CD4-positive, alpha-beta T cell (primary cell): ENCODE measurements at regions not wholly inside any gene's neighbourhood (a gene's known extent, or its start where the extent isn't known, plus 50 kb on each side); places are given as distances from the start of the nearest gene placed in this dataset.
"Not testable (repeated sequence)": the region's sequence is repeated elsewhere in the genome, so short reads cannot be mapped to it uniquely, and the experiment has no call there.

Source experiments
- ATAC-seq: fragments of 200-7000 bp; cut with Tn5 transposase; one replicate; pipeline ENCODE4 v1.10.0; 2022; ENCODE audit warnings: mild to moderate bottlenecking; ENCODE audit not compliant: poor library complexity
- CTCF ChIA-PET: fragments of 350-600 bp; sonication (Branson Sonifier 250); formaldehyde crosslinking; loops from one replicate; lab custom pipeline; 2021; ENCODE audit warnings: antibody characterized with exemption, inconsistent platforms; lab: Charles Lee
- POLR2A ChIA-PET: fragments of 350-600 bp; sonication (Branson Sonifier 250); formaldehyde crosslinking; loops from one replicate; lab custom pipeline; 2021; ENCODE audit warnings: antibody characterized with exemption, inconsistent platforms; lab: Charles Lee
- DNase-seq, 14 experiments: peaks; one replicate each; pipeline ENCODE4 v3.0.0-alpha.2; 2013 to 2020; ENCODE audit warnings: mixed read lengths in 2 of 14
- H3K27ac ChIP-seq, 2 donors: one replicate each; pipeline versions ENCODE4 v1.5.1 to v1.7.0; 2013; ENCODE audit warnings: low read length in 2 of 2, low read depth in 1 of 2, mild to moderate bottlenecking in 1 of 2
- H3K27me3 ChIP-seq, 2 experiments: 1 replicate in 1 of 2; 2 replicates in 1 of 2; pipeline versions ENCODE4 v1.6.1 to v1.7.0; 2013; ENCODE audit warnings: low read length in 2 of 2, control low read depth in 1 of 2, mild to moderate bottlenecking in 1 of 2, moderate library complexity in 1 of 2; ENCODE audit not compliant: insufficient read depth in 2 of 2, control insufficient read depth in 1 of 2
- H3K36me3 ChIP-seq: one replicate; pipeline ENCODE4 v1.6.1; 2013; ENCODE audit warnings: low read length, control low read depth; ENCODE audit not compliant: insufficient read depth
- H3K4me1 ChIP-seq: one replicate; pipeline ENCODE4 v1.6.1; 2013; ENCODE audit warnings: low read length, control low read depth; ENCODE audit not compliant: insufficient read depth
- H3K4me3 ChIP-seq: one replicate; pipeline ENCODE4 v1.5.1; 2013; ENCODE audit warnings: mild to moderate bottlenecking, low read length, moderate library complexity
- H3K9me3 ChIP-seq, 2 experiments: 1 replicate in 1 of 2; 2 replicates in 1 of 2; pipeline versions ENCODE4 v1.6.1 to v1.7.0; 2013; ENCODE audit warnings: low read length in 2 of 2, mild to moderate bottlenecking in 2 of 2, control low read depth in 1 of 2, moderate library complexity in 1 of 2; ENCODE audit not compliant: control insufficient read depth in 1 of 2, insufficient read depth in 1 of 2
- H3K27ac Mint-ChIP-seq: one replicate; pipeline ENCODE4 v1.8.0; 2020; ENCODE audit warnings: mixed read lengths
- H3K27me3 Mint-ChIP-seq: one replicate; pipeline ENCODE4 v1.8.0; 2021; ENCODE audit warnings: mixed read lengths
- H3K36me3 Mint-ChIP-seq: one replicate; pipeline ENCODE4 v1.8.0; 2021; ENCODE audit warnings: low read depth, mixed read lengths
- H3K4me1 Mint-ChIP-seq: one replicate; pipeline ENCODE4 v1.8.0; 2021; ENCODE audit warnings: low read depth, mixed read lengths
- H3K4me3 Mint-ChIP-seq: one replicate; pipeline ENCODE4 v1.8.0; 2020; ENCODE audit warnings: mild to moderate bottlenecking, mixed read lengths
- H3K9me3 Mint-ChIP-seq: one replicate; pipeline ENCODE4 v1.8.0; 2020; ENCODE audit warnings: mixed read lengths
- CTCF ChIP-seq: fragments of 200-600 bp; IDR thresholded peaks from one replicate; pipeline ENCODE4 v1.8.0; 2022; ENCODE audit warnings: antibody characterized with exemption, mild to moderate bottlenecking
- intact Hi-C, 2 experiments: fragments of 100-400 bp; cut with DNase I in 1 of 2; cut with micrococcal nuclease in 1 of 2; formaldehyde crosslinking; loops; one replicate each; pipeline versions ENCODE4 v1.15.1 to v1.9.0; 2023 to 2025; cut with DNase I, micrococcal nuclease

GRCh38 chr10:81728692-81729091, 146.3 kb upstream of the NRG3 start:
- POLR2A ChIA-PET, result no interaction called here
- no peaks in the 10 kb centered on the region for H3K4me1 ChIP-seq
- no peaks in the 10 kb centered on the region for H3K27me3 ChIP-seq
- CTCF ChIA-PET, result no interaction called here
- Mint-ChIP-seq H3K36me3 (no peaks in the 10 kb centered on the region), H3K4me1 (peaks cover 27% of the 10 kb centered on the region), H3K9me3 (no peaks in the 10 kb centered on the region), H3K27me3 (no peaks in the 10 kb centered on the region), H3K27ac (no peak overlapping the region), H3K4me3 (no peak overlapping the region)
- DNase-seq (no peak), ATAC-seq (no peak)
- H3K36me3 ChIP-seq, result no peaks in the 10 kb centered on the region
- no peak for TF ChIP-seq CTCF
- no peak overlapping the region for H3K27ac ChIP-seq
- H3K9me3 ChIP-seq, result peaks cover 0 to 10% of the 10 kb centered on the region in 2 experiments
- H3K4me3 ChIP-seq, result no peak overlapping the region
- intact Hi-C loops, result no loop called here

- ChIA-PET CTCF (no interaction called here), POLR2A (no interaction called here)
- H3K27me3 Mint-ChIP-seq, result no peaks in the 10 kb centered on the region
- no peaks in the 10 kb centered on the region for H3K36me3 ChIP-seq
- no peak for TF ChIP-seq CTCF
- H3K36me3 Mint-ChIP-seq, result no peaks in the 10 kb centered on the region
- H3K4me1 ChIP-seq, result no peaks in the 10 kb centered on the region
- no peaks in the 10 kb centered on the region for H3K9me3 Mint-ChIP-seq
- H3K27ac ChIP-seq, result no peak overlapping the region
- ATAC-seq, result no peak
- no peak for DNase-seq
- H3K9me3 ChIP-seq, result peaks cover 0 to 17% of the 10 kb centered on the region in 2 experiments
- no peak overlapping the region for H3K4me3 ChIP-seq
- H3K27me3 ChIP-seq, result no peaks in the 10 kb centered on the region
- no peak overlapping the region for H3K4me3 Mint-ChIP-seq
- no peak overlapping the region for H3K27ac Mint-ChIP-seq
- H3K4me1 Mint-ChIP-seq, result peaks cover 7% of the 10 kb centered on the region
- intact Hi-C loops, result no loop called here
Measured at GRCh38 chr10:81730891-81731290, 144.1 kb upstream of the NRG3 start.

GRCh38 chr10:81733542-81733941, 141.5 kb upstream of the NRG3 start:
- Mint-ChIP-seq H3K4me3 (no peak overlapping the region), H3K4me1 (no peaks in the 10 kb centered on the region), H3K36me3 (no peaks in the 10 kb centered on the region), H3K9me3 (peaks cover 5% of the 10 kb centered on the region), H3K27ac (no peak overlapping the region), H3K27me3 (no peaks in the 10 kb centered on the region)
- Histone ChIP-seq H3K27ac (no peak overlapping the region), H3K27me3 (no peaks in the 10 kb centered on the region), H3K4me1 (no peaks in the 10 kb centered on the region), H3K36me3 (no peaks in the 10 kb centered on the region), H3K9me3 (peaks cover 0 to 17% of the 10 kb centered on the region in 2 experiments), H3K4me3 (no peak overlapping the region)
- DNase-seq, result no peak
- no peak for TF ChIP-seq CTCF
- no peak for ATAC-seq
- POLR2A ChIA-PET, result no interaction called here
- intact Hi-C loops, result no loop called here
- CTCF ChIA-PET, result no interaction called here

- H3K36me3 ChIP-seq, intact Hi-C loops, ATAC-seq: not testable (repeated sequence)
Measured at GRCh38 chr10:81735167-81735566, 139.8 kb upstream of the NRG3 start.

More at GRCh38 chr10:81735167-81735566, 139.8 kb upstream of the NRG3 start:
- H3K4me3 Mint-ChIP-seq, H3K36me3 Mint-ChIP-seq, H3K4me3 ChIP-seq, H3K27me3 ChIP-seq, CTCF ChIA-PET, H3K9me3 Mint-ChIP-seq, H3K27ac Mint-ChIP-seq, POLR2A ChIA-PET, H3K4me1 ChIP-seq, H3K4me1 Mint-ChIP-seq, H3K27ac ChIP-seq, H3K27me3 Mint-ChIP-seq, DNase-seq: not testable (repeated sequence)
- peaks cover 0 to 17% of the 10 kb centered on the region in 2 experiments for H3K9me3 ChIP-seq
